A172 (cell line): ENCODE measurements at regions not wholly inside any gene's neighbourhood (a gene's known extent, or its start where the extent isn't known, plus 50 kb on each side); places are given as distances from the start of the nearest gene placed in this dataset.
"Not testable (repeated sequence)": the region's sequence is repeated elsewhere in the genome, so short reads cannot be mapped to it uniquely, and the experiment has no call there.

ENCODE experiments used
- DNase-seq: peaks from one replicate; pipeline ENCODE4 v3.0.0-alpha.2; 2015; ENCODE audit warnings: low spot score

DNA sequence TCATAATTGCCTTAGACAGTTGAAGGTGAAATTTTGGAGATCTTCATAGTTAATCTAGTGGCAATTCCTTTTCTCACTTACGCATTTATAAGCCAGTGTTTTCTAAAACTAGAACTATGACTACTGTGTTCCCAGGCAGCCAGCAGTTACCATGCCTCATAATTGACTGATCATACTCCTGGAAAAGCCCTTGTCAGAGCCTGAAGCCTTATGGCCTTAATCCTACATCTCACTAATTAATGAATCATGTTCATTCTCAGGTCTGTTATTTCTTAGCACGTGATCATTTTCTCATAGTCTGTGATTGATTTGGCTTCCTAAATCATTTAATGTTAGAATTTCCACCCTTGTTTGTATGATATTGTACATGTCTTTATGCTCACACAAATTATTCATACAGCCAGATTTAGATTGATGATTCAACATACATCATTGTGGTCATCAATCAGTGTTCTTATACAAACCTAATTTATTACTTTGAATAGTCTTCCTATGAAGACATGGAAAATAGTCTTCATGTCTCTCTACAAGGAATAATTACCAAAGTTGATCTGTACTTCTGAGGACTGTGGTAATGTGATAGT, 132.6 kb upstream of the ASCC3 start:
- no peak for DNase-seq

DNA sequence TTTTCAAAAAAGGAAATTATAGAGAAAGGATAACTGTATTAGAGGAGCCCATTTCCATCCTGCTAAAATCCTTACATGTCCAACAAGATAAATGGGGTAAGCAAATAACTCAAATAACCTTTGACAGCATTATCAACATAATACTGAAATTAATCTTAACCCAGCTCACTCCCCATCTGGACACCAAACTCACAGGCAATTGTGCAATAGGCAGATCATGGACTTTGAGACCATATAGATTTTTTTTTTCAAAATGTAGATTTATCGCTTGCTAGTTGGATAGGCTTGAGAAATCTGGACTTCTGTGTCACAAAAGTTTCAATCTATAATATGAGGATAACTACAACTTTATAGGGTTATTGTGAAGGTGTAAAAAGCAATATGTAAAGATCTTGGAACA, 134.4 kb upstream of the ASCC3 start:
- no peak for DNase-seq

DNA sequence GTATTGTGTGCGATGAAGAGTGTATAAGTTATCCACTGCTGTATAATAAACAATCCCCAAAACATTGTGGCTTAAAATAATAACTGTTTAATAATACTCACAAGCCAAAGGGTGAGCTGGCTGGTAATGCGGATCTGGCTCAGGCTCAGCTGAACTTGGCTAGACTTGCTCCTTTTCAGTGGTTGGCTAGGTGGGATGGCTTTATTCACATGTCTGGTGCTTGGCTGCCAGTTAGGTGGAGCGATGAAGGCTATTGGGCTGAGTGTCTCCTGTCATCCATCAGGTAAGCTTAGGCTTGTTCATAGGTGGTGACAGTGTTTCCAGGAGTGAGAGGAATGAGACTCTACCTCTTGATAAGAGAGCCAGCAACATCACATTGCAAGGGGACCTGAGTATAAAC, 135.0 kb upstream of the ASCC3 start:
- no peak for DNase-seq

DNA sequence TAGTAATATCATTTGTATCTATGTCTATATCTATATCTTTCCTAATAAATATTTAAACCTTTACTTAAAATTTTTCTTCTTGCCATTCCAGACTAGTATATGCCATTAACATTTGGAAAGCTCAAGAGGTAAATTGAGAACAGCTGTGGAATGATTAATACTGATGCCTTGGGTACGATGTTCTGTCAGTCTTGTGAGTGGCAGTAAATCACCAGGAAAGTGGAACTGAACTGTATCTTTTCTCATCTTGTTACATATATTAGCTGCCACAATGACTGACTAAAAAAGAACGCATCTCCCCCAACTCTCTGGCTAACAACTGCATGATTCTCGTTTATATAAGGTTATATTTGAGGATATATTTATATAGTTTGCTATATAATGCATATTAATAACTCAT, 137.0 kb upstream of the ASCC3 start:
- no peak for DNase-seq

DNA sequence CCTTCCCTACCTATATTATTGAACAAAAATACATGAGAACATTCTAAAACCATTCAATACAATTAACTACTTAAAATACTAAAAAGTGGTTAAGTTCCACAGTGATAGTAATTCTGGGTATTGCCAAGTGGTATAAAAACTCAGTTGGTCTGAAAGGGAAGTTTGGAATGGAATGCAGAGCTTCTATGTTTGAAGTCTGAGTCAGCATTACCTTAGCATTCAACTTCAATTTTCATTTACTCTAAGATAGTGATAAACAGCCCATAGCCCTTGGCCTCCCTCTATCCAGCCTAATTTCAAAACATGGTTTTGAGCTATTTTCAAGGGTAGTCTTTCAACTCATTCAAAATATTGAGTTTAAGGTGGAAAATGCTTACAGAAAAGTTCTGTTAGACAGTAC, 140.4 kb upstream of the ASCC3 start:
- DNase-seq = no peak

DNA sequence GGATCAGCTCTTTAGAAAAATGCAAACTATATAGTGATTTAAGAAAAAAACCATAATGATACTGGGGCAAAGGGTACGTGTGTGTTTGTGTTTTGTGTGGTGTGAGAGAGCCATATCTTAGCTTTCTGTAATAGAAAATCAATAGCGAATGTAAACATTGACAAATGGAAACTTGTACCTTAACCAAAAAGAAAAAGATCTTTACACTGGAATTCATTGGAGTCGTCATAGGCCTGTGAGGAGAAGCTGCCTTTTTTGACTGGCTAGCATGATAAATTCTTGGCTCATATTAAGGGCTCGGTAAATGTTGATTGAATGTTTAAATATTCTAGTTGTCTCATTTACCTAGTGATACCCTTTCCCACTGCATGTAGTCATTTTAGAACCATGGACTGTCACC, 161.8 kb upstream of the ASCC3 start:
- DNase-seq = no peak

DNA sequence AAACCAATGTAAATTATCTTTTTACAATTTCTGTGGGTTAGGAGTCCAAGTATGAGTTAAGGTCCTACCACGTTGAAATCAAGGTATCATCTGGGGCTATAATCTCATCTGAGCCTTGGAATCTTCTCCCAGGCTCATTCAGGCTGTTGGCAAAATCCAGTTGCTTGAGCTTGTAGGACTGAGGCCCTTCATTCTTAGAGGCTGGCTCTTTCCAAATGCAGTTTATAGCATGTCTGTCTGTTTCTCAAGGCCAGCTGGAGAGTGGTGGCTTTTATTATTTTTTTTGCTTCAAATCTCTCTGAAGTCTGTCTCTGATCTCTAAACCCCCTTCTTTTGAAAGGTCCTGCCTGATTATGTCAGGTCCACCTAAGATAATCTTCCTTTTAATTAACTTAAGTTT, 177.2 kb upstream of the ASCC3 start:
- DNase-seq = no peak

DNA sequence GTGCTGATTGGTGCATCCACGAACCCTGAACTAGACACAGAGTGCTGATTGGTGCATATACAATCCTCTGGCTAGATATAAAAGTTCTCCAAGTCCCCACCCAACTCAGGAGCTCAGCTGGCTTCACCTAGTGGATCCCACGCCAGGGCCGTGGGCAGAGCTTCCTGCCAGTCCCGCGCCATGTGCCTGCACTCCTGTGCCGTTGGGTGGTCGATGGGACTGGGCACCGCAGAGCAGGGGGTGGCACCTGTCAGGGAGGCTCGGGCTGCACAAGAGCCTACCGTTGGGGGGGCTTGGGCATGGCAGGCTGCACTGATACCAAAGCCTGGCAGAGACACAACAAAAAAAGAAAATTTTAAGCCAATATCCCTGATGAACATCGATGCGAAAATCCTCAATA, 185.4 kb upstream of the ASCC3 start:
- no peak for DNase-seq

DNA sequence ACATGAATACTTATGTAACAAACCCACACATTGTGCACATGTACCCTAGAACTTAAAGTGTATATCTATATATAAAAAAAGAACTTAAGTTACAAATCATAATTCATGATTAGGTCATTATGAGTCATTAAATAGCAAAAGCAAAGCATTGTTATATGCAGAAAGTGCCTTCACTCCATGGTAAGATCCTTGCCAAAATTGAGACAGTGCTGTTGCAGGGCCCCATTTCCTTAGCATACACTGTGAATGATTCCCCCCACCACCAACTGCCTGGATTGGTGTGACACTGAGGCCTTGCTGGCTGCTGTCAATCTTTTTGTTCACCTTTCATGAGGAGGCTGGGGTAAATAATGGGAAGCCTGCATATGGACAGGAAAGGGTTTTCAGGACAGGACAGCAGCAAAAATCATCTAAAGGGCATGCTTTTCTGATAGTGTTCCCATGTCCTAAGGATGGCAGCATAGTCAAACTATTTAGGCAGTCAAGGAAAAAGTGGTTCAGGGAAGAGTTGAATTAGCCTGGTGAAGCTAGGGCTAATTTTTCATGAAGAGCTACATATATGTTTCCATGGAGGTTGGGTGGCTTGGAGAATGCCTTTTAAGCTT, 188.2 kb upstream of the ASCC3 start:
- no peak for DNase-seq

DNA sequence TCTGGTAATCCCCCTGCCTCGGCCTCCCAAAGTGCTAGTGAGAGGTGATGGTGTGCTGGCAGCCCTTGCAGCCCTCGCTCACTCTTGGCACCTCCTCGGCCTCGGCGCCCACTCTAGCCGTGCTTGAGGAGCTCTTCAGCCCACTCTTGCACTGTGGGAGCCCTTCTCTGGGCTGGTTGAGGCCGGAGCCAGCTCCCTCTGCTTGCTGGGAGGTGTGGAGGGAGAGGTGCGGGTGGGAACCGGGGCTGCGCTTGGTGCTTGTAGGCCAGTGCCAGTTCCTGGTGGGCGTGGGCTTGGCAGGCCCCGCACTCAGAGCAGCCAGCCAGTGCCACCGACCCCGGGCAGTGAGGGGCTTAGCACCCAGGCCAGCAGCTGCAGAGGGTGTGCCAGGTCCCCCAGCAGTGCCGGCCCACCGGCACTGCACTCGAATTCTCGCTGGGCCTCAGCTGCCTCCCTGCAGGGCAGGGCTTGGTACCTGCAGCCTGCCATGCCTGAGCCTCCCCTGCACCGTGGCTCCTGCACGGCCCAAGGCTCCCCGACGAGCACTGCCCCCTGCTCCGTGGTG, 189.0 kb upstream of the ASCC3 start:
- no peak for DNase-seq

DNA sequence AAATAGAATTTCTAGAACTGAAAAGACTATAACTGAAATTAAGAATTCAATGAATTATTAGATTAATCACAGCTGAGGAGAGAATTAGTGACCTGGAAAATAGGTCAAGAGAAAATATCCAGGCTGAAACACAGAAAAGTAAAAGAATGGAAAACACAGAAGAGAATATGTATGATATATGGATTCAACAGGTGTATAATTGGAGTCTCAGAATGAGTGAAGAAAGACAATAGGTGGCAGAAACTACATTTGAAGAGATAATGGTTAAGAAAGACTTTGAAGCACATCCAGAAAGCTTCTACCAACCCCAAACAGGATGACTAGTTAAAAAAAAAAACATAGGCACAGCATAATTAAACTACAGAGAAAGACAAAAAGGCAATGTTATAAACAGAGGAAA, 196.2 kb upstream of the ASCC3 start:
- DNase-seq = no peak

DNA sequence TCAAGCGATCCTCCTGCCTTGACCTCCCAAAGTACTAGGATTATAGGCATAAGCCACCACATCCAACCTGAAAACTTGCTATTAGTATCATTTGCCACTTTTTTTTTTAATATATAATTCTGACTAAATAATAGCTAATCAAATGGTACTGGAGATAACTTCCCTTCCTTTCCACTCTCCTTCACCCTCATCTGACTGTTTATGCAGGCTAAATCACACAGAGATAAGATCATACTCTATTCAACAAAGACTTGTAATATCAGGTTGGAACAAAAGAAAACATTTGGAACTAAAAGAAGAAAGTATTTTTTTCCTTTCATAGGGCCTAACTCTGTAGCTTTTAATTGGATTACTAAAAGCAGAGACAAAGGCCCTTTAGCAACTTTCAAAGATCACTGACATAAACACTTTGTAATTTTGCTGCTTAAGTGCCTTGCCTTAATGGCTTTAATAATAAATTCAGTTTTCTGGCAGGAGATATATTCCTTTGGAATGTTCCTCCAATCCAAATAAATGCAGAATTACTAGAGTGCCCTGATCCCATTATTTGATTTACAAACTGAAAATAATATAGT, 198.7 kb upstream of the ASCC3 start:
- DNase-seq = no peak

DNA sequence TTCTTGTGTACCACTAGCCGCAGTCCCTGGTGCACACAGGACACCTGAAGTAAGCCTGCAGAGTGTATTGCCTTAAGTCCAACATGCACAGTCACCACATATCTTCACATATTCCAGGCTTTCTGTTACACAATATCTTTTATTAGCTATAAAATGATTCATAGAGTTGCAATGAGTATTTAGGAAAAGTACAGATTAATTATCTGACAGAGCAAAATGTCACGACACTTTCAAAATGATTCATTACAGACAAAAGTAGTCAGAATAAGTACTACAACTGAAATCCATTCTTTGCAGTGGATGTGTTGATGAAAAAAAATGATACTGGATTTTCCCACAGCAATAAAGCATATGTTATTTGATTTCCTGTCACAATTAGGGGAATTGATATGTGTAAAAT, 199.5 kb upstream of the ASCC3 start:
- peak; percentile 27 for DNase-seq

DNA sequence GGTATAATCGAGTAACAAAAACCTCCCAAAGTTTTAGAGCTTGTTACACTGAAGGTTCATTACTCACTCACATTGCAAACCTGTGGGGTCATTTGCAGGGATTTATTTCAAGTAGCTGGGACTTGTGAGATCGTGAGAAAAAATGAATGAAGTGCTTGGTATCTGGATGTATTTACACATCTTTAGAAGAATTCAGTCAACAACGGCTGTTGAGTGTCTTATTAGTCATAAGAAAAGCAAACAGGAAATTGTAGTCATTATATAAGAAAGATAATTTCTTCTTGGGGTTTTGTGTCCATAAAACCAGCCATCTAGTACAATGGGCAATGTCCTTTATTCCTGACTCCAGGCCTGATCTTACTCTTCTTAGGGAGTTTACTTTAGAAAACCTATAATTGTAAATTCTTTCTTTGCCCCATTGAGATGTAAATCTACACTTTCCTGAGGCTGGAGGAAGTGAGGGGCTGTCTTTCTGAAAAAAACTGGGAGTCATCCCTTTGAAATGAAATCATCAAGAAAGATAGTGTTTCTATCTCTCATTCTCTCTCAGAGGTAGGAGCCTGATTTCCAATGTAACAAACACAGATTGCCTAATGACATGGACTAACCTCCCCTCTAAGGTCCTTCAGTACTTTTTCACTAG, 202.5 kb upstream of the ASCC3 start:
- peak; percentile 74 for DNase-seq

DNA sequence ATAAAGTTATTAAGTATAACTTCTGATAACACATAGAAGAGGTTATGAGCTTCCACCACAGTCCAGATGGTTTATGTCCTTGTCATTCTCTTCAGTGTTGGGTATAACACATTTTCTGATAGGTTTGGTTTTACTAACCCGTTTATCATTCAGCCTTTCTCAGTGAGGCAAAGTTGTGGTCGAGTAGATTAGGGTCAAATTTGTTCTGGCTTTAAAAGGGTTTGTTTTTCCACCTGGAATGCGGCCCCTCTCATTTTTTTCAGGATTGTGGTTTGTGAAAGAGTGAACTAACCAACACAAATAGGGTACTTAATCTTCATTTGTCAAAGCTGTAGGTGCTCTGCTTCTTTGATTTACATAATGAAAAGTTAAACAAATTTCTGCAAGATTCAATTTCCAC, 204.2 kb upstream of the ASCC3 start:
- DNase-seq = peak; percentile 26

DNA sequence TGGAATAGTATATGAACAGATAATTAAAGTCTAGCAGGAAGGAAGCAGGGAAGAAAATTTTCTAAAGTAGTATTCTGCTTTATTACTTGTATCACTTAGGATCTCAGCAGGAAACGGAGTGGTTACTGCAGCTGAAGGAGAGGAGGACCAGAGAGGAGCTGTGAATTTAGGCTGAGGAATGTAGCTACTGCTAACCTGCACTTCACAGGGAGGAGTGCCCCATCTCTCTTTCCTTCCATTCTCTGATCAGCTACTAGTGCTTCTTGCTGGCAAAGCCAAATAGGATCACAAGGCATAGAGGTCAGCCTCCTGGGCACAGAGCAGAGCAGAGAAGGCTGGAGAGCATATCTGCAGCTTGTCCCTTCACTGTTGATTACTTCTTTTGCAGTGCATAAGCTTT, 205.3 kb upstream of the ASCC3 start:
- no peak for DNase-seq

DNA sequence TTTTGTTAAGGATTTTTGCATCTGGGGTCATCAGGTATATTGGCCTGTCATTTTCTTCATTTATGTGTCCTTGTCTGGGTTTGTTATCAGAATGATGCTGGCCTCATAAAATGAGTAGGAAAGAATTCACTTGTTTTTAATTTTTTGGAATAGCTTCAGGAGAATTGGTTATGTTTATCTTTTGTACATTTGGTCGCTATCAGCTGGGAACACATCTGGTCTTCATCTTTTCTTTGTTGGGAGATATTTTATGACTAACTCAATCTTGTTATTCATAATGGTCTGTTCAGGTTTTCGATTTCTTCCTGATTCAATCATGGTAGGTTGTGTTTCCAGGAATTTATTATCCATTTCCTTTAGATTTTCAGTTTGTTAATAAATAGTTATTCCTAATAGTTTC, 207.5 kb upstream of the ASCC3 start:
- DNase-seq = no peak

DNA sequence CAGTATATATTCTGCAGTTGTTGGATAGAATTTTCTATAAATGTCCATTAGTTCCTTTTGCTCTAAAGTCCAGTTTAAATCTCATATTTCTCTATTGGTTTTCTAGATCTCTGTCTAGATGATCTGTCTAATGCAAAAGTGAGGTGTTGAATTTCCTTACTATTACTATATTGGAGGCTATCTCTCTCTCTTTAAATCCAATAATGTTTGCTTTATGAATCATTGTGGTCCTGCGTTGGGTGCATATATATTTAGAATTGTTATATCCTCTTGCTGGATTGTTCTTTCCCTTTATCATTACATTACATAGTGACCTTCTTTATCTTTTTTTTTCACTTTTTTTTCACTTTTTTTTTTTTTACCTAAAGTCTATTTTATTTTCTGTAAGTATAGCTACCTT, 208.5 kb upstream of the ASCC3 start:
- DNase-seq = no peak

DNA sequence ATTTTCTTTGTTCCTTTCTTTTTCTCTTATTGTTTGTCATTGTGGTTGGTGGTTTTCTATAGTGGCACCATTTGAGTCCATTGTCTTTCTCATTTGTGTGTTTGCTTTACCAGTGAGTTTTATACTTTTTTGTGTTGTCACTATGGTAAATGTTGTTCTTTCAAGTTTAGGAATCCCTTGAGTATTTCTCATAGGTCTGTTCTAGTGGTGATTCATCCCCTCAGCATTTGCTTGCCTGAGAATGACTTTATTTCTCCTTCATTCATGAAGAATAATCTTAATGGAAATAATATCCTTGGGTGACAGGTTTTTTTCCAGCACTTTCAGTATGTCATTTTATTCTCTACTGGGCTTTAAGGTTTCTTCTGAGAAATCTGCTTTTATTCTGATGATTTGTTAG, 209.2 kb upstream of the ASCC3 start:
- DNase-seq = no peak

DNA sequence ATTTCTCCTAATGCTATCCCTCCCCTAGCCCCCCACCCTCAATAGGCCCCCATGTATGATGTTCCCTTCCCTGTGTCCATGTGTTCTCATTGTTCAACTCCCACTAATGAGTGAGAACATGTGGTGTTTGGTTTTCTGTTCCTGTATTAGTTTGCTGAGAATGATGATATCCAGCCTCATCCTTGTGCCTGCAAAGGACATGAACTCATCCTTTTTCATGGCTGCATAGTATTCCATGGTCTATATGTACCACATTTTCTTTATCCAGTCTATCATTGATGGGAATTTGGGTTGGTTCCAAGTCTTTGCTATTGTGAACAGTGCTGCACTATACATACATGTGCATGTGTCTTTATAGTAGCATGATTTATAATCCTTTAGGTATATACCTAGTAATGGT, 217.5 kb upstream of the ASCC3 start:
- not testable (repeated sequence) for DNase-seq

DNA sequence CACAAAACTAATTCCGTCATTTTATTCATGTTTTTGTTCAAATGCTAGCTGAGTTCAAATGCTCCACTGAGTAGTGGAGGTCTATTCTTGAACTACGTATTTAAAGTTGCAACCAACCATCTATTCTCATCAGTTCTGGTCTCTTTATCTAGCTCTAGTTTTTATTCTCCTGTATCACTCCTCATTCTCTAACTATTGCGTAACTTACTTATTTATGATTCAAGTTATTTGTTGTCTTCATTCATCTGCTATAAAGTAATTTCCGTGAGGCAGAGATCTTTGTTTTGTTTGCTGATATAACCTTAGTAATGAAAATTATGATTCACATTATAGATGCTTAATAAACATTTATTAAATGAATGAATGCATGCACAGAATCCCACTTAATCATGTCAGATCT, 221.6 kb upstream of the ASCC3 start:
- no peak for DNase-seq

DNA sequence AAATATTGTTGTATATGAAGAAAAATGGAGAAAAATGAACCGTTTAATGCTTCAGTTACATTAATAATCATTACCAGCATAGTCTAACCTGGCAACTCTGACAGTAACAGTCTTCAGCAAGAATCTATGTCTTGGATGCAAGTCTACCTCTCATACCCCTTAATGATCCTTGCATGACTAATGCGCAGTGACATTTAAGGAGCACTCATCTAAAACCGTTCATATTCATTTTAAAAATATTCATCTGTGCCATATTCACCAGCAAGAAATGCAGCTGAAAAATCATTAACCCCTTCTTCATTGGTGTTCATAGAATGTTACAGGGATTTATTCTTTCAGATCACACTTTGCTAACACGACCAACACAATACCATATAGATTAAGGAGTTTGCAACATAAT, 227.2 kb upstream of the ASCC3 start:
- no peak for DNase-seq

DNA sequence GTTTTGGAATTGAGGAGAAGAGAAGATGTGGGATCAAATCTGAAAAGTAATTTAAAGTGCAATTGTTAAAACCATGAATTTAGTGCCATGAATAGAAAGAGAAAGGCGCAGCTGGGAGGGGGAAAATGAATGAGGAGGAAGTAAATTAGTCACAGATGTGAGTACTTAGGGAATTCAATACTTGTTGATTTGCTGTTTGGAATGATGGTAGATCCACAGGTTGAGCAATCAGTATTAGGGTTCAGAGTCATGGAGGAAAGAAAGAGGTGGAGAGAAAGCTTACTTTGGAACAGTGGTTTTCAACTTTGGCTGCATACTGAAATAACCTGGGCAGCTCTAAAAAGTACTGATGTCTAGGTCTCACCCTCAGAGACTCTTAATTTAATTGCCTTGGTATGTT, 229.7 kb upstream of the ASCC3 start:
- DNase-seq = no peak
